H1 (cell line): ENCODE measurements at regions not wholly inside any gene's neighbourhood (a gene's known extent, or its start where the extent isn't known, plus 50 kb on each side); places are given as distances from the start of the nearest gene placed in this dataset.

Source experiments
- CTCF ChIA-PET: fragments of 300-600 bp; sonication (Branson Sonifier 250); formaldehyde crosslinking; loops from one replicate; lab custom pipeline; 2021; ENCODE audit not compliant: partially characterized antibody; lab: Charles Lee
- POLR2A ChIA-PET: fragments of 300-600 bp; sonication (Branson Sonifier 250); formaldehyde crosslinking; loops from one replicate; lab custom pipeline; 2021; ENCODE audit warnings: inconsistent platforms; ENCODE audit not compliant: partially characterized antibody; lab: Charles Lee
- DNase-seq, 2 experiments: peaks; one replicate each; pipeline versions ENCODE4 v3.0.0 to v3.0.0-alpha.2; 2010 to 2022; ENCODE audit warnings: low spot score in 2 of 2, low read depth in 1 of 2, mixed read lengths in 1 of 2
- FAIRE-seq: peaks from 2 replicates; lab custom pipeline; 2011; peaks lifted over from hg19 to GRCh38; lab: Jason Lieb, UNC
- H2AFZ ChIP-seq: 2 replicates; pipeline ENCODE4 v1.8.1; 2012; ENCODE audit warnings: low read length, inconsistent platforms
- H2AK5ac ChIP-seq: 2 replicates; pipeline ENCODE4 v1.6.1; 2013; ENCODE audit warnings: low read depth, low read length
- H2BK120ac ChIP-seq: replicated peaks from 2 replicates; pipeline ENCODE3; 2013; ENCODE audit warnings: low read depth, low read length, inconsistent platforms
- H2BK12ac ChIP-seq: 2 replicates; pipeline ENCODE4 v1.6.1; 2013; ENCODE audit warnings: low read depth, low read length
- H2BK15ac ChIP-seq: 2 replicates; pipeline ENCODE4 v1.6.1; 2013; ENCODE audit warnings: low read length
- H2BK20ac ChIP-seq: 2 replicates; pipeline ENCODE4 v1.6.1; 2013; ENCODE audit warnings: low read length
- H2BK5ac ChIP-seq: 2 replicates; pipeline ENCODE4 v1.6.1; 2013; ENCODE audit warnings: low read depth, low read length
- H3K14ac ChIP-seq: 2 replicates; pipeline ENCODE4 v1.6.1; 2013; ENCODE audit warnings: inconsistent platforms; ENCODE audit not compliant: insufficient read length
- H3K18ac ChIP-seq: 2 replicates; pipeline ENCODE4 v1.6.1; 2013; ENCODE audit warnings: low read length; ENCODE audit errors: extremely low read depth
- H3K23ac ChIP-seq: 2 replicates; pipeline ENCODE4 v1.6.1; 2013; ENCODE audit warnings: inconsistent platforms; ENCODE audit not compliant: insufficient read length
- H3K23me2 ChIP-seq: 2 replicates; pipeline ENCODE4 v1.6.1; 2013; ENCODE audit warnings: low read depth, low read length
- H3K27ac ChIP-seq: 2 replicates; pipeline ENCODE4 v1.6.1; 2011; ENCODE audit warnings: low read depth, low read length, inconsistent platforms
- H3K27me3 ChIP-seq, 4 experiments: replicated peaks in 1 of 4; 1 replicate in 1 of 4; 2 replicates in 3 of 4; pipeline versions ENCODE4 v1.6.1 to v1.8.1; 2011 to 2013; ENCODE audit warnings: low read length in 3 of 4, mild to moderate bottlenecking in 3 of 4, inconsistent platforms in 2 of 4, mixed read lengths in 2 of 4, moderate library complexity in 1 of 4; ENCODE audit not compliant: control insufficient read depth in 3 of 4, insufficient read depth in 3 of 4; ENCODE audit errors: extremely low read depth in 1 of 4
- H3K36me3 ChIP-seq, 4 experiments: 2 replicates each; pipeline versions ENCODE4 v1.6.1 to v1.8.1; 2011 to 2013; ENCODE audit warnings: mild to moderate bottlenecking in 4 of 4, low read length in 3 of 4, moderate library complexity in 2 of 4, control low read depth in 1 of 4, inconsistent platforms in 1 of 4; ENCODE audit not compliant: insufficient read depth in 4 of 4, control insufficient read depth in 2 of 4
- H3K4ac ChIP-seq: replicated peaks from 2 replicates; pipeline ENCODE3; 2013; ENCODE audit warnings: low read length, low read depth, mixed read lengths, inconsistent platforms; ENCODE audit not compliant: insufficient read length
- H3K4me1 ChIP-seq, 4 experiments: replicated peaks in 1 of 4; 1 replicate in 1 of 4; 2 replicates in 3 of 4; pipeline versions ENCODE4 v1.6.1 to v1.8.1; 2011 to 2013; ENCODE audit warnings: low read length in 3 of 4, inconsistent platforms in 2 of 4, mixed read lengths in 1 of 4; ENCODE audit not compliant: insufficient read depth in 4 of 4, control insufficient read depth in 3 of 4
- H3K4me2 ChIP-seq, 2 experiments: 2 replicates each; pipeline versions ENCODE4 v1.6.1 to v1.8.1; 2011 to 2013; ENCODE audit warnings: low read depth in 2 of 2, low read length in 2 of 2, control low read depth in 1 of 2, inconsistent platforms in 1 of 2, mild to moderate bottlenecking in 1 of 2; ENCODE audit not compliant: insufficient read depth in 1 of 2
- H3K4me3 ChIP-seq, 4 experiments: fragments of 200-600, 300-600 bp in 1 of 4; sonication (generic), shearing (Covaris generic), sonication (Bioruptor Twin) in 1 of 4; 2 replicates each; pipeline versions ENCODE4 v1.5.1 to v1.8.1; 2011 to 2016; ENCODE audit warnings: low read length in 4 of 4, low read depth in 3 of 4, control low read depth in 2 of 4, inconsistent platforms in 2 of 4, mild to moderate bottlenecking in 2 of 4, mixed read lengths in 1 of 4, moderate library complexity in 1 of 4; ENCODE audit not compliant: insufficient read depth in 2 of 4; ENCODE audit errors: extremely low read depth in 1 of 4
- H3K56ac ChIP-seq: replicated peaks from 2 replicates; pipeline ENCODE3; 2013; ENCODE audit warnings: low read depth, mild to moderate bottlenecking, mixed read lengths, low read length, inconsistent platforms; ENCODE audit not compliant: insufficient read length
- H3K79me1 ChIP-seq: 2 replicates; pipeline ENCODE4 v1.6.1; 2013; ENCODE audit warnings: low read depth, low read length, control low read depth
- H3K79me2 ChIP-seq, 2 experiments: 2 replicates each; pipeline versions ENCODE4 v1.6.1 to v1.8.1; 2012 to 2013; ENCODE audit warnings: low read length in 2 of 2, mild to moderate bottlenecking in 2 of 2, inconsistent platforms in 1 of 2; ENCODE audit not compliant: insufficient read depth in 2 of 2, control insufficient read depth in 1 of 2
- H3K9ac ChIP-seq, 4 experiments: replicated peaks in 1 of 4; 1 replicate in 1 of 4; 2 replicates in 3 of 4; pipeline versions ENCODE4 v1.6.1 to v1.8.1; 2011 to 2013; ENCODE audit warnings: low read depth in 3 of 4, low read length in 3 of 4, control low read depth in 2 of 4, mild to moderate bottlenecking in 2 of 4, moderate library complexity in 2 of 4, inconsistent platforms in 1 of 4; ENCODE audit errors: extremely low read depth in 1 of 4
- H3K9me3 ChIP-seq, 2 experiments: 2 replicates each; pipeline versions ENCODE4 v1.6.1 to v1.8.1; 2012 to 2013; ENCODE audit warnings: mild to moderate bottlenecking in 2 of 2, moderate library complexity in 2 of 2, control low read depth in 1 of 2, inconsistent platforms in 1 of 2, low read depth in 1 of 2, low read length in 1 of 2, mixed read lengths in 1 of 2; ENCODE audit not compliant: insufficient read depth in 2 of 2
- H4K20me1 ChIP-seq, 2 experiments: replicated peaks in 1 of 2; 2 replicates each; pipeline versions ENCODE3 to v1.8.1; 2011 to 2013; ENCODE audit warnings: inconsistent platforms in 2 of 2, low read length in 2 of 2, mild to moderate bottlenecking in 1 of 2; ENCODE audit not compliant: insufficient read depth in 2 of 2, control insufficient read depth in 1 of 2
- H4K5ac ChIP-seq: 2 replicates; pipeline ENCODE4 v1.6.1; 2013; ENCODE audit warnings: low read length, low read depth, mixed read lengths, inconsistent platforms; ENCODE audit not compliant: insufficient read length
- H4K8ac ChIP-seq: 2 replicates; pipeline ENCODE4 v1.8.0; 2013; ENCODE audit warnings: mild to moderate bottlenecking, moderate library complexity, low read length, inconsistent platforms; ENCODE audit not compliant: insufficient read depth; ENCODE audit errors: extremely low read depth
- H4K91ac ChIP-seq: replicated peaks from 2 replicates; pipeline ENCODE3; 2013; ENCODE audit warnings: low read length, mixed read lengths, inconsistent platforms; ENCODE audit not compliant: insufficient read length
- CHD1 ChIP-seq: IDR thresholded peaks from 2 replicates; pipeline ENCODE4 v1.6.1; 2012; ENCODE audit warnings: low read depth, low read length, improper control_type of control experiment
- HDAC2 ChIP-seq, 2 experiments: fragments of 300-600 bp in 1 of 2; sonication (generic) in 1 of 2; IDR thresholded peaks; 2 replicates each; pipeline ENCODE4 v1.6.1; 2011 to 2012; ENCODE audit warnings: low read depth in 2 of 2, low read length in 2 of 2, mild to moderate bottlenecking in 2 of 2, moderate library complexity in 2 of 2, borderline replicate concordance in 1 of 2, inconsistent platforms in 1 of 2
- POU5F1 ChIP-seq: IDR thresholded peaks from 2 replicates; pipeline ENCODE4 v1.6.1; 2011; ENCODE audit warnings: low read depth, mild to moderate bottlenecking, low read length, moderate library complexity
- USF2 ChIP-seq: IDR thresholded peaks from 2 replicates; pipeline ENCODE4 v1.6.1; 2011; ENCODE audit warnings: low read length, improper control_type of control experiment
- WGBS, 2 experiments: shearing (Covaris generic) in 1 of 2; methylation state at CpG; one replicate each; pipeline versions ENCODE4 v1.1.6 to v1.1.7; 2013 to 2015; ENCODE audit warnings: low lambda C conversion rate in 2 of 2, mixed read lengths in 2 of 2, inconsistent platforms in 1 of 2, low coverage in 1 of 2, missing lambda C conversion rate in 1 of 2; ENCODE audit not compliant: insufficient replicate concordance in 2 of 2, insufficient coverage in 1 of 2, insufficient read length in 1 of 2; ENCODE audit errors: extremely low coverage in 1 of 2, missing lambda C conversion rate in 1 of 2; 5-methylcytosine and 5-hydroxymethylcytosine counted together
- TF ChIP-seq, protein P1 (sequence below), 3 experiments: IDR thresholded peaks; 1 replicate in 2 of 3; 2 replicates in 1 of 3; pipeline versions ENCODE4 v1.5.1 to v1.6.1; 2011; ENCODE audit warnings: low read length in 3 of 3, mild to moderate bottlenecking in 3 of 3, inconsistent platforms in 2 of 3, low read depth in 1 of 3, moderate library complexity in 1 of 3; ENCODE audit not compliant: insufficient read depth in 1 of 3; ENCODE audit errors: control extremely low read depth in 1 of 3

DNA sequence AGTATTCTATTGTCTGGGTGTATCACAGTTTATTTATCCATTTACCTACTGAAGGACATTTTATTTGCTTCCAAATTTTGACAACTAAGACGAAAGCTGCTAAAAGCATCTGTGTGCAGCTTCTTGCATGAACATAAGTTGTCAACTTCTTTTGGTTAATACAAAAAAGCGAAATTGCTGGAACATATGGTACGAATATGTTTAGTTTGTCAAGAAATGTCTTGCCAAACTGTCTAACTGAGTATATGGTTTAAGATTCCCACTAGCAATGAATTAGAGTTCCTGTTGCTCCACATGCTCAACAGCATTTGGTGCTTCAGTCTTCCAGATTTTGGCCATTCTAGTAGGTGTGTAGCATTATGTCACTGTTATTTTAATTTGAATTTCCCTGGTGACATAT, 372.3 kb upstream of the NRXN1 start:
- H3K56ac ChIP-seq: no peak overlapping the region
- CTCF ChIA-PET: no interaction called here
- no peak for FAIRE-seq

More for the DNA sequence above, 372.3 kb upstream of the NRXN1 start:
- H4K8ac ChIP-seq: no peak overlapping the region
- H3K18ac ChIP-seq: no peak overlapping the region
- no peak overlapping the region for H3K4me3 ChIP-seq
- no peak overlapping the region for H3K14ac ChIP-seq
- H3K9me3 ChIP-seq: no peaks in the 10 kb centered on the region
- H3K79me1 ChIP-seq: no peaks in the 10 kb centered on the region
- no peak overlapping the region for H2AK5ac ChIP-seq
- no peak overlapping the region for H2AFZ ChIP-seq
- no peak overlapping the region for H2BK20ac ChIP-seq
- H4K20me1 ChIP-seq: no peaks in the 10 kb centered on the region
- H2BK5ac ChIP-seq: no peak overlapping the region
- no peaks in the 10 kb centered on the region for H3K36me3 ChIP-seq
- H4K91ac ChIP-seq: no peak overlapping the region
- no peak overlapping the region for H2BK12ac ChIP-seq
- no peaks in the 10 kb centered on the region for H3K23me2 ChIP-seq
- no peak overlapping the region for H3K4me2 ChIP-seq
- H4K5ac ChIP-seq: no peak overlapping the region
- no peaks in the 10 kb centered on the region for H3K27me3 ChIP-seq
- H3K9ac ChIP-seq: no peak overlapping the region
- no peak for TF ChIP-seq CHD1
- no peak for TF ChIP-seq USF2
- TF ChIP-seq POU5F1: no peak
- TF ChIP-seq, protein P1, sequence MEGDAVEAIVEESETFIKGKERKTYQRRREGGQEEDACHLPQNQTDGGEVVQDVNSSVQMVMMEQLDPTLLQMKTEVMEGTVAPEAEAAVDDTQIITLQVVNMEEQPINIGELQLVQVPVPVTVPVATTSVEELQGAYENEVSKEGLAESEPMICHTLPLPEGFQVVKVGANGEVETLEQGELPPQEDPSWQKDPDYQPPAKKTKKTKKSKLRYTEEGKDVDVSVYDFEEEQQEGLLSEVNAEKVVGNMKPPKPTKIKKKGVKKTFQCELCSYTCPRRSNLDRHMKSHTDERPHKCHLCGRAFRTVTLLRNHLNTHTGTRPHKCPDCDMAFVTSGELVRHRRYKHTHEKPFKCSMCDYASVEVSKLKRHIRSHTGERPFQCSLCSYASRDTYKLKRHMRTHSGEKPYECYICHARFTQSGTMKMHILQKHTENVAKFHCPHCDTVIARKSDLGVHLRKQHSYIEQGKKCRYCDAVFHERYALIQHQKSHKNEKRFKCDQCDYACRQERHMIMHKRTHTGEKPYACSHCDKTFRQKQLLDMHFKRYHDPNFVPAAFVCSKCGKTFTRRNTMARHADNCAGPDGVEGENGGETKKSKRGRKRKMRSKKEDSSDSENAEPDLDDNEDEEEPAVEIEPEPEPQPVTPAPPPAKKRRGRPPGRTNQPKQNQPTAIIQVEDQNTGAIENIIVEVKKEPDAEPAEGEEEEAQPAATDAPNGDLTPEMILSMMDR (IDR thresholded peaks at IDR 0.05; ENCODE audit: control extremely low read depth in 1 of 3, insufficient read depth in 1 of 3, low read depth in 1 of 3, low read length in 3 of 3): no peak
- no peak for TF ChIP-seq HDAC2 (IDR thresholded peaks at IDR 0.05; ENCODE audit: borderline replicate concordance in 1 of 2, low read depth in 2 of 2, low read length in 2 of 2)
- H2BK15ac ChIP-seq: no peak overlapping the region
- POLR2A ChIA-PET: no interaction called here
- no peaks in the 10 kb centered on the region for H3K79me2 ChIP-seq
- no peak overlapping the region for H3K23ac ChIP-seq
- DNase-seq: no peak
- 89% methylated on average over 3 of the region's 3 CpGs; no CpG with 5 or more reads in 1 of the 2 experiments for WGBS, 2 experiments
- no peak overlapping the region for H2BK120ac ChIP-seq
- no peaks in the 10 kb centered on the region for H3K4me1 ChIP-seq
- H3K4ac ChIP-seq: no peak overlapping the region
- no peak overlapping the region for H3K27ac ChIP-seq
